Fibroblast of lung (primary cell): ENCODE measurements at regions not wholly inside any gene's neighbourhood (a gene's known extent, or its start where the extent isn't known, plus 50 kb on each side); places are given as distances from the start of the nearest gene placed in this dataset.
A peak's percentile ranks its signal among the peaks of the same experiment; 100 is the strongest.

ENCODE experiments used
- DNase-seq, 2 donors: peaks; one replicate each; pipeline versions ENCODE4 v3.0.0 to v3.0.0-alpha.2; 2010; ENCODE audit warnings: low read depth in 2 of 2
- H2AFZ ChIP-seq: 2 replicates; pipeline ENCODE4 v1.5.1; 2012; ENCODE audit warnings: low read length, control low read depth, inconsistent platforms
- H3K27ac ChIP-seq: 2 replicates; pipeline ENCODE4 v1.5.1; 2011; ENCODE audit warnings: low read length, control low read depth; ENCODE audit not compliant: insufficient read depth
- H3K27me3 ChIP-seq: 2 replicates; pipeline ENCODE4 v1.5.1; 2011; ENCODE audit warnings: mild to moderate bottlenecking, low read length; ENCODE audit not compliant: control insufficient read depth, insufficient read depth
- H3K36me3 ChIP-seq: 2 replicates; pipeline ENCODE4 v1.5.1; 2011; ENCODE audit warnings: low read length; ENCODE audit not compliant: control insufficient read depth, insufficient read depth
- H3K4me1 ChIP-seq: 2 replicates; pipeline ENCODE4 v1.5.1; 2011; ENCODE audit warnings: low read length; ENCODE audit not compliant: control insufficient read depth, insufficient read depth; ENCODE audit errors: extremely low read depth
- H3K4me2 ChIP-seq: 2 replicates; pipeline ENCODE4 v1.5.1; 2011; ENCODE audit warnings: low read length, control low read depth; ENCODE audit not compliant: insufficient read depth; ENCODE audit errors: extremely low read depth
- H3K4me3 ChIP-seq, 4 experiments: fragments of 200-600 bp in 1 of 4; sonication (generic) in 1 of 4; replicated peaks in 1 of 4; 2 replicates each; pipeline ENCODE4 v1.5.1; 2011 to 2016; ENCODE audit warnings: low read length in 4 of 4, low read depth in 3 of 4, mild to moderate bottlenecking in 3 of 4, control low read depth in 2 of 4, inconsistent platforms in 1 of 4, mixed read lengths in 1 of 4; ENCODE audit not compliant: insufficient read depth in 1 of 4; ENCODE audit errors: control extremely low read depth in 1 of 4
- H3K79me2 ChIP-seq: 2 replicates; pipeline ENCODE4 v1.5.1; 2012; ENCODE audit warnings: mild to moderate bottlenecking, low read length, inconsistent platforms; ENCODE audit not compliant: control insufficient read depth, insufficient read depth
- H3K9ac ChIP-seq: 2 replicates; pipeline ENCODE4 v1.5.1; 2011; ENCODE audit warnings: mild to moderate bottlenecking, low read length, control low read depth; ENCODE audit not compliant: insufficient read depth
- H3K9me3 ChIP-seq: 2 replicates; pipeline ENCODE4 v1.5.1; 2012; ENCODE audit warnings: low read depth, low read length; ENCODE audit not compliant: control insufficient read depth, insufficient read depth
- H4K20me1 ChIP-seq: 2 replicates; pipeline ENCODE4 v1.5.1; 2011; ENCODE audit warnings: low read length; ENCODE audit not compliant: control insufficient read depth, insufficient read depth; ENCODE audit errors: extremely low read depth
- EZH2 ChIP-seq: IDR thresholded peaks from 2 replicates; pipeline ENCODE4 v1.5.1; 2012; ENCODE audit warnings: low read length, control low read depth, mild to moderate bottlenecking; ENCODE audit errors: missing control alignments
- TF ChIP-seq, protein P1 (sequence below), 2 donors: IDR thresholded peaks in 1 of 2; conservative IDR thresholded peaks in 1 of 2; 1 replicate in 1 of 2; 2 replicates in 1 of 2; pipeline ENCODE4 v1.5.1; 2011 to 2012; ENCODE audit warnings: low read length in 2 of 2, control low read depth in 1 of 2, inconsistent platforms in 1 of 2, low read depth in 1 of 2, mild to moderate bottlenecking in 1 of 2

DNA sequence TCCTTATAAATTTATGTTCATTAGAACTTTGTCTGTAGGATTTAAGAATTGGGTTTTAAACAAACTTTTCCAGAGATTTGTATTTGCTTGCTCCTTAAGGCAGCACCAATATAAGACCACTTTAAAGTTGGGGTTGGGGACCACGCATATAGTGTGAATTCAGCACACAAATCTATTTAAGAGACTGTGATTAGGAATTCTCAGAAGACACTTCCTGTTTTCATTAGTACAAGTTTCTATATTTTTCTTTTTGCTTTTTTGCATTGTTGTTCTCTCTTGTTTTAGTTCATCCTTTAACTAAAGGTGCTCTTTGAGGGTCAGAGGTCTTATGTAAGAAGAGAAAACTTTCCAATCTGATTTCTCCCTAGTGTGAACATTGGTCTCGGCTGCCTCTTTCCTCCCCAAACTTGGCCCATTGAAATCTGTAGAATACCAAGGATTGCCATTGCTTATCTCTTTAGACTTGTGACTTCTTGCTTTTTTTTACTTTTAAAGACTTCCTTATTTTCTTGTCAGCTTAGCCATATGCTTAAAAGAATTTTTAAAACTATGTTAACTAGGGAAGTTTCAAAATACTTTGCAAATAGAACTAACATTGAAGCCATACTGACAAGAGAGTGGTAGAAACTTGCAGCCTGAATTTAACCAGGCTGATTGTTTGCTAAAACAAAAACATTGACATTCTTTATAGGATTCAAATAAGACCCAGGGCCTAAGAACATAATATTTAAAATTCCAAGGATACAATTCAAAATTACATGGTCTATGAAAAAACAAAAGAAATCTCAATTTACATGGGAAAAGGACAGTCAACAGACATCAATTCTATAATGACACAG lies 264.1 kb upstream of the FN1 start:
- no peak for DNase-seq
- Histone ChIP-seq H4K20me1 (no peaks in the 10 kb centered on the region), H3K9ac (no peak overlapping the region), H3K4me1 (peaks cover 17% of the 10 kb centered on the region), H3K36me3 (no peaks in the 10 kb centered on the region), H3K4me2 (no peak overlapping the region), H3K27me3 (no peaks in the 10 kb centered on the region), H3K27ac (peak overlapping the region; percentile 68), H3K79me2 (no peaks in the 10 kb centered on the region), H2AFZ (no peak overlapping the region), H3K9me3 (no peaks in the 10 kb centered on the region), H3K4me3 (no peak overlapping the region)
- TF ChIP-seq EZH2 = no peak
- TF ChIP-seq, protein P1, sequence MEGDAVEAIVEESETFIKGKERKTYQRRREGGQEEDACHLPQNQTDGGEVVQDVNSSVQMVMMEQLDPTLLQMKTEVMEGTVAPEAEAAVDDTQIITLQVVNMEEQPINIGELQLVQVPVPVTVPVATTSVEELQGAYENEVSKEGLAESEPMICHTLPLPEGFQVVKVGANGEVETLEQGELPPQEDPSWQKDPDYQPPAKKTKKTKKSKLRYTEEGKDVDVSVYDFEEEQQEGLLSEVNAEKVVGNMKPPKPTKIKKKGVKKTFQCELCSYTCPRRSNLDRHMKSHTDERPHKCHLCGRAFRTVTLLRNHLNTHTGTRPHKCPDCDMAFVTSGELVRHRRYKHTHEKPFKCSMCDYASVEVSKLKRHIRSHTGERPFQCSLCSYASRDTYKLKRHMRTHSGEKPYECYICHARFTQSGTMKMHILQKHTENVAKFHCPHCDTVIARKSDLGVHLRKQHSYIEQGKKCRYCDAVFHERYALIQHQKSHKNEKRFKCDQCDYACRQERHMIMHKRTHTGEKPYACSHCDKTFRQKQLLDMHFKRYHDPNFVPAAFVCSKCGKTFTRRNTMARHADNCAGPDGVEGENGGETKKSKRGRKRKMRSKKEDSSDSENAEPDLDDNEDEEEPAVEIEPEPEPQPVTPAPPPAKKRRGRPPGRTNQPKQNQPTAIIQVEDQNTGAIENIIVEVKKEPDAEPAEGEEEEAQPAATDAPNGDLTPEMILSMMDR (conservative IDR thresholded peaks at IDR 0.05 in 1 of 2, IDR thresholded peaks at IDR 0.05 in 1 of 2; ENCODE audit: low read depth in 1 of 2, low read length in 2 of 2) = no peak

DNA sequence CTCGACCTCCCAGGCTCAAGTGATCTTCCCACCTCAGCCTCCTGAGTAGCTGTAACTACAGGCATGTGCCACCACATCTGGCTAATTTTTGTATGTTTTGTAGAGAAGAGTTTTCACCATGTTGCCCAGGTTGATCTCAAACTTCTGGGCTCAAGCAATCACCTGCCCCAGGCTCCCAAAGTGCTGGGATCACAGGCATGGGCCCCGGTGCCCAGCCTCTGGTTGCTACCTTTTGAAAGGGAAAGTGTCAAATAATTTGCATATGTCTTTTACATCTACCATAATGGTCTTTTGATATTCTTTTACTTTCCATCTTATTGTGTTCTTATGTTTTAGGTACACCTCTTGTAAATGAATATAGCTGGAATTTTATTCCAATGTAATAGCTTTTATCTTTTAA lies 263.1 kb upstream of the FN1 start:
- Histone ChIP-seq H3K9me3 (no peaks in the 10 kb centered on the region), H3K4me1 (peaks cover 18% of the 10 kb centered on the region), H3K27ac (peak overlapping the region; percentile 64), H4K20me1 (no peaks in the 10 kb centered on the region), H3K27me3 (no peaks in the 10 kb centered on the region), H3K79me2 (no peaks in the 10 kb centered on the region), H3K4me3 (no peak overlapping the region), H3K9ac (no peak overlapping the region), H2AFZ (no peak overlapping the region), H3K4me2 (no peak overlapping the region), H3K36me3 (no peaks in the 10 kb centered on the region)
- no peak for DNase-seq
- TF ChIP-seq, protein P1 (conservative IDR thresholded peaks at IDR 0.05 in 1 of 2, IDR thresholded peaks at IDR 0.05 in 1 of 2; ENCODE audit: low read depth in 1 of 2, low read length in 2 of 2) = no peak
- no peak for TF ChIP-seq EZH2

DNA sequence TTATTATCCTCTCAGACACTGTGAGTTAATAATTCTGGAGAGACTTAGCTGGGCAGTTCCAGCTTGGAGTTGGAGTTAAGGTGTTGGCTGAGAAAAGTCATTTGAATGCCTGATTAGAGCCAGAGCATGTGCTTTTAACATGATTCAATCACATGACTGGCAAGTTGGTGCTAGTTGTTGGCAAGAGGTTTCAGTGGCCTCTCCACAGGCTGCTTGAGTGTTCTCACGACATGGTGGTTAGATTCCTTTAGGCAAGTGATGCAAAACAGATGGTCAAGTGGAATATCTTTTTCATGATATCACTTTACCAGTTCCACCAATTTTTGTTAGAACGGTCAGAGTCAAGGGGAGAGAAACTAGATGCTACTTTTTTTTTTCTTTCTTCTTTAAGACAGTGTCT lies 262.7 kb upstream of the FN1 start:
- H3K27ac ChIP-seq = peak overlapping the region; percentile 64
- peak; percentile 94 to 100 for DNase-seq
- no peak overlapping the region for H3K4me3 ChIP-seq
- no peaks in the 10 kb centered on the region for H4K20me1 ChIP-seq
- H3K9ac ChIP-seq = no peak overlapping the region
- no peaks in the 10 kb centered on the region for H3K36me3 ChIP-seq
- H2AFZ ChIP-seq = no peak overlapping the region
- TF ChIP-seq, protein P1 (conservative IDR thresholded peaks at IDR 0.05 in 1 of 2, IDR thresholded peaks at IDR 0.05 in 1 of 2; ENCODE audit: low read depth in 1 of 2, low read length in 2 of 2) = no peak
- no peak for TF ChIP-seq EZH2
- no peaks in the 10 kb centered on the region for H3K79me2 ChIP-seq
- no peaks in the 10 kb centered on the region for H3K9me3 ChIP-seq
- H3K4me1 ChIP-seq = peaks cover 22% of the 10 kb centered on the region
- H3K27me3 ChIP-seq = no peaks in the 10 kb centered on the region
- H3K4me2 ChIP-seq = no peak overlapping the region
